ENCODE measurements at regions not wholly inside any gene's neighbourhood (a gene's known extent, or its start where the extent isn't known, plus 50 kb on each side); places are given as distances from the start of the nearest gene placed in this dataset.

GRCh38 chr7:27472043-27472442, 190.6 kb downstream of the HIBADH start:
- TF ChIP-seq FOSL1 (IDR thresholded peaks at IDR 0.05; ENCODE audit: low read depth) (no peak), POLR2A (IDR thresholded peaks at IDR 0.05; ENCODE audit: borderline replicate concordance, extremely low read depth, insufficient read depth, insufficient read length) (no peak), CTCF (IDR thresholded peaks at IDR 0.05 in 2 of 3, conservative IDR thresholded peaks at IDR 0.05 in 1 of 3; ENCODE audit: borderline replicate concordance in 1 of 3, insufficient read depth in 1 of 3, low read depth in 2 of 3, low read length in 2 of 3) (no peak)
